MG63 (cell line): ENCODE measurements at regions not wholly inside any gene's neighbourhood (a gene's known extent, or its start where the extent isn't known, plus 50 kb on each side); places are given as distances from the start of the nearest gene placed in this dataset.
A peak's percentile ranks its signal among the peaks of the same experiment; 100 is the strongest.
"Not testable (repeated sequence)": the region's sequence is repeated elsewhere in the genome, so short reads cannot be mapped to it uniquely, and the experiment has no call there.

Experiments
- DNase-seq: peaks from one replicate; pipeline ENCODE4 v3.0.0-alpha.2; 2020
- H3K27me3 ChIP-seq: fragments of 250-450 bp; sonication (Bioruptor Pico); 2 replicates; pipeline ENCODE4 v1.5.1; 2020; ENCODE audit warnings: mild to moderate bottlenecking, moderate library complexity
- H3K36me3 ChIP-seq: fragments of 250-450 bp; sonication (Bioruptor Pico); 2 replicates; pipeline ENCODE4 v1.5.1; 2020; ENCODE audit warnings: mild to moderate bottlenecking, moderate library complexity
- H3K4me3 ChIP-seq: fragments of 250-450 bp; sonication (Bioruptor Pico); 2 replicates; pipeline ENCODE4 v1.5.1; 2020; ENCODE audit warnings: mild to moderate bottlenecking, moderate library complexity
- H3K9me3 ChIP-seq: fragments of 250-450 bp; sonication (Bioruptor Pico); 2 replicates; pipeline ENCODE4 v1.5.1; 2020; ENCODE audit warnings: mild to moderate bottlenecking, moderate library complexity

GRCh38 chr16:86878236-86879080, 300.1 kb downstream of the FOXL1 start:
- H3K27me3 ChIP-seq: peaks cover 15% of the 10 kb centered on the region

DNA sequence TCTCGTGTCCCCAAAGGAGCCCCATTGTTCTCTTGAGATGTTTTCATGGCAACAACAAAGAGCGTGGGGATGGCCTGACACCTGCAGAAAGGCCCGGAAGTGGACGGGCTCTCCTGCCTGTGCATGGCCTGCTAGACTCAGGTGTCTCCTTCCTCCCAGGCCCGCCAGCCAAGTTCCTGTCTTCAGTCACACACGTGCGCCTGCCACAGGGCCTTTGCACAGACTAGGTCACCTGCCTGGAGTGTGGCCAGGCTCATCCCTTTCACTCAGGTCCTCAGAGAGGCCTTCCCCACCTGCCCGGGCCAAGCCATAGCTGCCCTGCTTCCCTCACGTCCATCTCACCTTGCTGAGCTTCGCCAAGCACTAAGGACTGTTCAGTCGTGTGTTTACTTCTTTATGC, 300.9 kb downstream of the FOXL1 start:
- no peak for DNase-seq
- Histone ChIP-seq H3K27me3 (peaks cover 15% of the 10 kb centered on the region), H3K9me3 (no peaks in the 10 kb centered on the region)

More at GRCh38 chr16:86878236-86879080, 300.1 kb downstream of the FOXL1 start:
- Histone ChIP-seq H3K9me3 (no peaks in the 10 kb centered on the region), H3K4me3 (no peak overlapping the region), H3K36me3 (no peaks in the 10 kb centered on the region)
- no peak for DNase-seq

DNA sequence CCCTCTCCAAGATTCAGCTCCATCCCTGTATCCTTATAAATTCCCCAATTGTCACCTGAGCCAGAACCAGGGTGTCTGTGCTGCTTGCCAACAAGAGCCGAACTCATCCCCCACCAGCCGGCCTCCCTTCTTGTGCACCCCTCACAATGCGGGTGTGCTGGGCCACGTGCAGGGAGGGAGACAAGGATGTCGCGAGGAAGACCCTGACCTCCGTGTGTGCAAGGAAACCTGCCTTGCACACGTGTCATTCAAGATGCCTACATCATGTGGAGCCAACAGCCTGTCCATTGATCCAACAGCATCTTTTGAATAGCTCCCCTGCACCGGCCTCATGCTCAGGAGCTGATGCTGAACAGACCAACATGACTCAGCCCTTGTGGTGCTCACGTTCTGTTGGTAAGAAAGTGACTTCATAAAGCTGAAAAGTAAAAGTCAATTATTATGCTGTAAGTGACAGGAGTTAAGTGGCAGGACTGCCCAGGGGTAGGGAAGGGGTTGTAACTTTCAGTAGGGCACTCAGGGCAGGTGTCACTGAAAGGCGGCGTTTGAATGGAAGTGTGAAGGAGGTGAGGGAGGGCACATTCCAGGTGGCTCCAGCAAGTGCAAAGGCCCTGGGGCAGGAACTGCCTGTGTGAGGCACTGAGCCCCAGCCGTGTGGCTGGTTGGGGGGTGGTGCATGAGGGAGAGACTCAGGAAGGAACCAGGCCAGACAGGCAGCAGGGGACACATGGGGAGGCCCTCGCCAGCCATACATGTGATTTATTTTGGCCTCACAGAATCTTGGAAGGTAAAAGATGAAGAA, 302.2 kb downstream of the FOXL1 start:
- no peak for DNase-seq
- Histone ChIP-seq H3K36me3 (no peaks in the 10 kb centered on the region), H3K27me3 (peaks cover 15% of the 10 kb centered on the region), H3K9me3 (no peaks in the 10 kb centered on the region), H3K4me3 (no peak overlapping the region)

More for the DNA sequence above, 300.9 kb downstream of the FOXL1 start:
- H3K36me3 ChIP-seq: no peaks in the 10 kb centered on the region
- no peak overlapping the region for H3K4me3 ChIP-seq

DNA sequence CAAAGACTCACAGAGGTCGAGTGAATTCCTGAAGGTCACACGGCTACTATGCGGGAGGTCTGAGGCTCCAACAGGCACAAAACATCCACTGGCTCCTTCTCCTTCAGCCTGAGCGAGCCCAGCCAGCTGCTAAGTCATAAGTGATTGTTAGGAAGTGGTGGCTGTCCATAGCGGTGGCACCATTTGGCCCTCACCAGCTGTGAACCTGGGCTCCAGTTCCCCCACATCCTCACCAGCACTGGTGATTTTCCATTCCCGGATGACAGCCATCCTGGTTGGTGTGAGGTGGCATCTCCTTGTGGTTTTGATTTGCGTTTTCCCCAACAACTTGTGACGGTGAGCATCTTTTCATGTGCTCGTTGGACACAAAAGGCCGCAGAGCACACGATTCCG, 302.8 kb downstream of the FOXL1 start:
- Histone ChIP-seq H3K36me3 (no peaks in the 10 kb centered on the region), H3K9me3 (no peaks in the 10 kb centered on the region), H3K27me3 (peaks cover 15% of the 10 kb centered on the region), H3K4me3 (no peak overlapping the region)
- DNase-seq: no peak

GRCh38 chr16:86881861-86882273, 303.5 kb downstream of the FOXL1 start:
- H3K4me3 ChIP-seq: no peak overlapping the region
- peak; percentile 40 for DNase-seq
- no peaks in the 10 kb centered on the region for H3K36me3 ChIP-seq
- H3K9me3 ChIP-seq: no peaks in the 10 kb centered on the region
- H3K27me3 ChIP-seq: peaks cover 13% of the 10 kb centered on the region

- H3K36me3 ChIP-seq: no peaks in the 10 kb centered on the region
- H3K4me3 ChIP-seq: no peak overlapping the region
- peak; percentile 99 for DNase-seq
- H3K9me3 ChIP-seq: no peaks in the 10 kb centered on the region
- H3K27me3 ChIP-seq: peaks cover 9% of the 10 kb centered on the region
Measured at GRCh38 chr16:86882586-86883280, 304.4 kb downstream of the FOXL1 start.

DNA sequence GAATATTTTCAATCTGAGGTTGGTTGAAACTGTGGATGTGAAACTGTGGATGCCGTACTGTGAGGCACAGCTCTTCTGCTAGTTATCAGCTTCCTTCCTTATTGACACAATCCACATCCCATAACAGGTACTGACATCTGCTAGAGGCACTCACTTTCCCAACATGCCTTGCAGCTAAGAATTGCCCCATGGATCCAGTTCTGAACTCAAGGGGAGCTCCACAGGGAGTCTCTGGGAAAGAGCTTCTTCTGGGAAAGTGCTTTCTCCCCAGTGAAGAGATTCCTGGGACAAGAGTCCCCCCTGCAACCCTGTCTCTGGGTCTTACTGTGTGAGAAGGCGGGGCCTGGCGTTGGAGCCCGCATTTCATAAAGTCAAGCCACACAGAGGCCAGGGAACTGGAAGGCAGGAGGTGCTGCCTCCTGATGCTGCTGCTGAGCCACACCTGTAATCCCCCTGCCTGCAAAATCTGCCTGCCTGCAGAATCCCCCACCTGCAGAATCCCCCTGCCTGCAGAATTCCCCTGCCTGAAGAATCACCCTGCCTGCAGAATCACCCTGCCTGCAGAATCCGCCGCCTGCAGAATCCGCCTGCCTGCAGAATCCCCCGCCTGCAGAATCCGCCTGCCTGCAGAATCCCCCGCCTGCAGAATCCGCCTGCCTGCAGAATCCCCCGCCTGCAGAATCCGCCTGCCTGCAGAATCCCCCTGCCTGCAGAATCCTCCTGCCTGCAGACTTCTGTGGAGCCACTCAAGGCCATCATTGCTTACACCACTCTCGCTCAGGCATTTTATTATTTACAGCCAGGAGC, 305.4 kb downstream of the FOXL1 start:
- no peak overlapping the region for H3K4me3 ChIP-seq

DNA sequence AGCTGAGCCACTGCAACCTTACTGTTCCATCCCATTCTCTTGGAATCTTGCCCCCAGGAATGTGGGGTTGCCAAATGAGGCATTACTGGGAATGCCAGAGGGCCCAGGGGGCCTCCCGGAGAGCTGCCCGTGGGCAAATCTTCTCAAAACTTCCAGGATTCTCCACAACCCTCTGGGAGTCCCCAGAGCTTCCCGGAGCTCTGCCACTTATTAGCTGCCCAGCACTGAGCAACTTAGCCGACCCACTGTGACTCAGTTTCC, 306.0 kb downstream of the FOXL1 start:
- Histone ChIP-seq H3K36me3 (no peaks in the 10 kb centered on the region), H3K9me3 (no peaks in the 10 kb centered on the region), H3K4me3 (no peak overlapping the region), H3K27me3 (peaks cover 16% of the 10 kb centered on the region)
- DNase-seq: peak; percentile 86

More for the DNA sequence above, 305.4 kb downstream of the FOXL1 start:
- no peaks in the 10 kb centered on the region for H3K36me3 ChIP-seq
- DNase-seq: no peak
- H3K9me3 ChIP-seq: no peaks in the 10 kb centered on the region
- peaks cover 14% of the 10 kb centered on the region for H3K27me3 ChIP-seq

GRCh38 chr16:86885139-86885538, 306.8 kb downstream of the FOXL1 start:
- Histone ChIP-seq H3K27me3 (peaks cover 16% of the 10 kb centered on the region), H3K4me3 (no peak overlapping the region), H3K9me3 (0 out of 2 replicates have a peak, but pooled peaks cover 2% of the 10 kb centered on the region)

DNA sequence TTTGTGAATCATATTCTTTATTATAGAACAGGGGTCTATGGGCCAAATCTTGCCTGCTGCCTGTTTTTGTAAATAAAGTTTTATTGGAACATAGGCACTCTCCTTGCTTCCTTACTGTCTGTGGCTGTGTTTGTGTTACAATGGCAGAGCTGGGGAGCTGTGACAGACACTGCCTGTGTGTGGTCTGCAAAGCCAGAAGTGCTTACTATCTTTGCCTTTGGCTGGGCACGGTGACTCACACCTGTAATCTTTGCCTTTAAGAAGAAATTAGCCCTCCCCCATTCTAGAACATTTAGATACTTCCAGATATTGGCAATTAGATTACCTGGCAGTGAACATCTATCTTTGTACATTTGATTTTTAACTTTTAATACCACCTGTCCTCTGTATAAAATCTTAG, 308.3 kb downstream of the FOXL1 start:
- Histone ChIP-seq H3K36me3 (no peaks in the 10 kb centered on the region), H3K27me3 (peaks cover 18% of the 10 kb centered on the region), H3K9me3 (0 out of 2 replicates have a peak, but pooled peaks cover 2% of the 10 kb centered on the region), H3K4me3 (no peak overlapping the region)
- DNase-seq: no peak

More at GRCh38 chr16:86885139-86885538, 306.8 kb downstream of the FOXL1 start:
- no peak for DNase-seq
- H3K36me3 ChIP-seq: no peaks in the 10 kb centered on the region

- H3K9me3 ChIP-seq: 0 out of 2 replicates have a peak, but pooled peaks cover 2% of the 10 kb centered on the region
- H3K36me3 ChIP-seq: no peaks in the 10 kb centered on the region
- H3K4me3 ChIP-seq: no peak overlapping the region
- peaks cover 19% of the 10 kb centered on the region for H3K27me3 ChIP-seq
- no peak for DNase-seq
Measured at GRCh38 chr16:86887416-86887815, 309.1 kb downstream of the FOXL1 start.

DNA sequence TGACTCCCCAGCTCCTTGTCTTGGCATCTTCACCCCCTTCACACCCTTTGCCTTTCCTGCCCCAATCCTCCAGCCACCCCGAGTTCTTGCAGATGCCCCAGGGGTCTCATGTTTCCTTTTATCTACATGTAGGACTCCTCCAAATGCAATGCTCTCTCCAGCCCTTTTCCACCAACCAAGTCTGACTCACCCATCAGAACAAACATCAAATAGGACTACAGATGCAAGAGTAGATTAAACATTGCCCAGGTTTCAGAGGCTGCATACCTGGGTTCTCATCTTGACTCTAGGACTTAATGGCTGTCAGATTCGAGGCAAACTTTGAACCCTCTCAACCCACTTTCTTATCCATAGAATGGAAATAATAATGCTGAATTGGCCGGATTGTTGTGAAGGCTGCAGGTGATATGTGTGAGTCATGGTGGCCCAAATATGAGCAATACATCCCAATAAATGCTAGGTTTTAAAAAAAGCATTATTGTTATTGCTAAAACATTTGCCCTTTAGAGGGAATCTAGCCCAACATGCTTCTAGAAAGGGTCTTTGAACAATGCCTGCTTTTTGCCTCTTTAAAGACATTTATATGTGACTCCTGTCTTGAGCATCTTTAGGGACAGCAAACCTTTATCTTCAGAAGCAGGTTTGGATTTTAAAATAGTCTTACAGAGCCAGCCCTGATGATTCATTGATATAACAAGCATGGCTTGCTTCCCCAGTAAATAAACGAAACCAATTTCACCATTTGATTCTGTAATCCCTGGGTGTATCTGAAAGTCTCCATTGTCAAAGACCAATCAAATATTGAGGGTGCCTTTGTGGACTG, 310.1 kb downstream of the FOXL1 start:
- Histone ChIP-seq H3K9me3 (0 out of 2 replicates have a peak, but pooled peaks cover 2% of the 10 kb centered on the region), H3K4me3 (no peak overlapping the region), H3K27me3 (peaks cover 29% of the 10 kb centered on the region), H3K36me3 (no peaks in the 10 kb centered on the region)
- no peak for DNase-seq

DNA sequence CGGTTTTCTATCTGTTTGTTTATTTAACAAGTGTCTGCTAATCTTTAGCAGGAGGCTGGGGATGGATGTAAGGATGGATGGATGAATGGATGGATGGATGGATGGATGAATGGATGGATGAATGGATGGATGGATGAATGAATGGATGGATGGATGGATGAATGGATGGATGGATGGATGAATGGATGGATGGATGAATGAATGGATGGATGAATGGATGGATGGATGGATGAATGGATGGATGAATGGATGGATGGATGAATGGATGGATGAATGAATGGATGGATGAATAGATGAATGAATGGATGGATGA, 310.7 kb downstream of the FOXL1 start:
- not testable (repeated sequence) for H3K9me3 ChIP-seq, DNase-seq, H3K4me3 ChIP-seq, H3K36me3 ChIP-seq
- peaks cover 33% of the 10 kb centered on the region for H3K27me3 ChIP-seq

- no peak overlapping the region for H3K4me3 ChIP-seq
- peaks cover 40% of the 10 kb centered on the region for H3K27me3 ChIP-seq
- no peak for DNase-seq
- H3K9me3 ChIP-seq: 0 out of 2 replicates have a peak, but pooled peaks cover 2% of the 10 kb centered on the region
- H3K36me3 ChIP-seq: no peaks in the 10 kb centered on the region
Measured at GRCh38 chr16:86889974-86890373, 311.6 kb downstream of the FOXL1 start.

- Histone ChIP-seq H3K36me3 (no peaks in the 10 kb centered on the region), H3K4me3 (no peak overlapping the region), H3K27me3 (peaks cover 41% of the 10 kb centered on the region), H3K9me3 (0 out of 2 replicates have a peak, but pooled peaks cover 2% of the 10 kb centered on the region)
- no peak for DNase-seq
Measured at GRCh38 chr16:86891121-86891520, 312.8 kb downstream of the FOXL1 start.

DNA sequence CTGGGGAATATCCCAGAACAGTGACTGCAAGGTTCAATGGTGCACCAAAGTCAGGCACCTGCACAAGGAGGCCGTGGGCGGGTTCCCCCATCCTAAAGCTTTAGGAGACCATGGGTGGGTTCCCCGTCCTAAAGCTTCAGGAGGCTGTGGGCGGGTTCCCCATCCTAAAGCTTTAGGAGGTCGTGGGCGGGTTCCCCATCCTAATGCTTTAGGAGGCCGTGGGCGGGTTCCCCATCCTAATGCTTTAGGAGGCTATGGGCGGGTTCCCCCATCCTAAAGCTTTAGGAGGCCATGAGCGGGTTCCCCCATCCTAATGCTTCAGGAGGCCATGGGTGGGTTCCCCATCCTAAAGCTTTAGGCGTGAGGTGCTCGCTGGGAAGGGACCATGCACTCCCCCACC, 313.3 kb downstream of the FOXL1 start:
- DNase-seq: no peak
- H3K9me3 ChIP-seq: 0 out of 2 replicates have a peak, but pooled peaks cover 2% of the 10 kb centered on the region
- H3K36me3 ChIP-seq: no peaks in the 10 kb centered on the region
- H3K27me3 ChIP-seq: peaks cover 38% of the 10 kb centered on the region
- no peak overlapping the region for H3K4me3 ChIP-seq
